OCI-LY3 (cell line): ENCODE measurements at regions not wholly inside any gene's neighbourhood (a gene's known extent, or its start where the extent isn't known, plus 50 kb on each side); places are given as distances from the start of the nearest gene placed in this dataset.

Experiments used
- EZH2phosphoT487 ChIP-seq: fragments of 200-600 bp; shearing (Covaris generic); IDR thresholded peaks from 2 replicates; pipeline ENCODE4 v1.6.1; 2018; ENCODE audit warnings: antibody characterized with exemption, mixed run types, low read depth
- TF ChIP-seq, protein P1 (sequence below): fragments of 200-600, 300-600 bp; sonication (generic); IDR thresholded peaks from 2 replicates; pipeline ENCODE4 v1.5.1; 2014; ENCODE audit warnings: antibody characterized with exemption, low read length, low read depth

DNA sequence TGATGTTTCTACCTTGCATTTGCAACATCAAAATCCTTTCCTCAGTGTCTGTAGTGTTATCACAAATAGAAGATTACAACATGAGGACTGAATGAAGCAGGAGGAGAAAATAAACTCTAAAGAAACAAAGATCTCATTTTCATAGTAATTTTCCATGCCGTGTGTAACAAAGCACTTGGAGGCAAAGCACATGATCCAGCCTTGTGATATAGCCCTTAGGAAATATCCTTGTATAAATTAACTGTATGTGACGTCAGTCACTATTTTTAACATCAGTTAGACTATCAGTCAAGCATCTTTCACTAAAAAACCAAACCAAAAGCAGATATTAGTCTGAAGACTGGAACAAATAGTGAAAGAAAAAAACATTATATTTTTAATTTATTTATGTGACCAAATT is 492.1 kb upstream of the CNTNAP5 start:
- TF ChIP-seq, protein P1, sequence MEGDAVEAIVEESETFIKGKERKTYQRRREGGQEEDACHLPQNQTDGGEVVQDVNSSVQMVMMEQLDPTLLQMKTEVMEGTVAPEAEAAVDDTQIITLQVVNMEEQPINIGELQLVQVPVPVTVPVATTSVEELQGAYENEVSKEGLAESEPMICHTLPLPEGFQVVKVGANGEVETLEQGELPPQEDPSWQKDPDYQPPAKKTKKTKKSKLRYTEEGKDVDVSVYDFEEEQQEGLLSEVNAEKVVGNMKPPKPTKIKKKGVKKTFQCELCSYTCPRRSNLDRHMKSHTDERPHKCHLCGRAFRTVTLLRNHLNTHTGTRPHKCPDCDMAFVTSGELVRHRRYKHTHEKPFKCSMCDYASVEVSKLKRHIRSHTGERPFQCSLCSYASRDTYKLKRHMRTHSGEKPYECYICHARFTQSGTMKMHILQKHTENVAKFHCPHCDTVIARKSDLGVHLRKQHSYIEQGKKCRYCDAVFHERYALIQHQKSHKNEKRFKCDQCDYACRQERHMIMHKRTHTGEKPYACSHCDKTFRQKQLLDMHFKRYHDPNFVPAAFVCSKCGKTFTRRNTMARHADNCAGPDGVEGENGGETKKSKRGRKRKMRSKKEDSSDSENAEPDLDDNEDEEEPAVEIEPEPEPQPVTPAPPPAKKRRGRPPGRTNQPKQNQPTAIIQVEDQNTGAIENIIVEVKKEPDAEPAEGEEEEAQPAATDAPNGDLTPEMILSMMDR = no peak
- no peak for TF ChIP-seq EZH2phosphoT487
